ENCODE measurements at regions not wholly inside any gene's neighbourhood (a gene's known extent, or its start where the extent isn't known, plus 50 kb on each side); places are given as distances from the start of the nearest gene placed in this dataset.

GRCh38 chr9:94176608-94177007 lies 82.5 kb upstream of the ZNF169 start:
- peaks cover 34 to 100% (median 36%) of the 10 kb centered on the region in 3 donors for H3K4me1 ChIP-seq
- peaks cover 5 to 31% of the 10 kb centered on the region in 2 donors for H3K36me3 ChIP-seq
- H3K27ac ChIP-seq = peak overlapping the region in 1 of 4 donors; percentile 18

GRCh38 chr9:94178927-94179326 lies 80.2 kb upstream of the ZNF169 start:
- Histone ChIP-seq H3K27me3 (no peaks in the 10 kb centered on the region), H3K36me3 (peaks cover 5 to 48% of the 10 kb centered on the region in 2 donors), H3K9me3 (no peaks in the 10 kb centered on the region), H3K4me1 (peaks cover 22 to 89% (median 24%) of the 10 kb centered on the region in 3 donors), H3K27ac (peak overlapping the region in 2 of 4 donors; percentile 27 to 28), H3K4me3 (no peak overlapping the region)
- ATAC-seq = no peak
- TF ChIP-seq CTCF (IDR thresholded peaks at IDR 0.05) (no peak), EP300 (IDR thresholded peaks at IDR 0.05) (no peak), POLR2AphosphoS5 (IDR thresholded peaks at IDR 0.05) (no peak), POLR2A (IDR thresholded peaks at IDR 0.05) (no peak)
- WGBS, 2 donors (ENCODE audit: low coverage in 1 of 2) = 45 to 67% methylated on average over 1 to 2 of the region's 2 CpGs

More at GRCh38 chr9:94176608-94177007, 82.5 kb upstream of the ZNF169 start:
- TF ChIP-seq POLR2AphosphoS5 (IDR thresholded peaks at IDR 0.05) (no peak), POLR2A (IDR thresholded peaks at IDR 0.05) (no peak), EP300 (IDR thresholded peaks at IDR 0.05) (no peak)
- Histone ChIP-seq H3K9me3 (no peaks in the 10 kb centered on the region), H3K27me3 (no peaks in the 10 kb centered on the region), H3K4me3 (no peak overlapping the region)
- no peak for ATAC-seq

GRCh38 chr9:94181408-94182181 lies 77.5 kb upstream of the ZNF169 start:
- H3K27ac ChIP-seq = peak overlapping the region in 3 of 4 donors; percentile 12 to 41 (median 25)
- peaks cover 4 to 68% (median 9%) of the 10 kb centered on the region in 3 donors for H3K4me1 ChIP-seq
- H3K27me3 ChIP-seq = no peaks in the 10 kb centered on the region
- no peak overlapping the region for H3K4me3 ChIP-seq
- TF ChIP-seq CTCF (IDR thresholded peaks at IDR 0.05) (no peak), POLR2A (IDR thresholded peaks at IDR 0.05) (no peak), POLR2AphosphoS5 (IDR thresholded peaks at IDR 0.05) (no peak), EP300 (IDR thresholded peaks at IDR 0.05) (no peak)
- H3K9me3 ChIP-seq = no peaks in the 10 kb centered on the region
- ATAC-seq = no peak
- peaks cover 3 to 55% of the 10 kb centered on the region in 2 donors for H3K36me3 ChIP-seq
- 53 to 63% methylated on average over 8 of the region's 8 CpGs for WGBS, 2 donors (ENCODE audit: low coverage in 1 of 2)

- WGBS, 2 donors (ENCODE audit: low coverage in 1 of 2) = 81 to 100% methylated on average over 1 to 3 of the region's 3 CpGs
- peaks cover 0 to 46% of the 10 kb centered on the region in 2 donors for H3K36me3 ChIP-seq
- TF ChIP-seq POLR2AphosphoS5 (IDR thresholded peaks at IDR 0.05) = peak; percentile 2
- TF ChIP-seq EP300 (IDR thresholded peaks at IDR 0.05) = no peak
- TF ChIP-seq CTCF (IDR thresholded peaks at IDR 0.05) = no peak
- TF ChIP-seq POLR2A (IDR thresholded peaks at IDR 0.05) = no peak
- H3K4me1 ChIP-seq = peaks cover 0 to 59% (median 2%) of the 10 kb centered on the region in 3 donors
- no peaks in the 10 kb centered on the region for H3K9me3 ChIP-seq
- ATAC-seq = no peak
- no peaks in the 10 kb centered on the region for H3K27me3 ChIP-seq
- peak overlapping the region in 1 of 4 donors; percentile 12 for H3K27ac ChIP-seq
- no peak overlapping the region for H3K4me3 ChIP-seq
These were observed 76.6 kb upstream of the ZNF169 start for GRCh38 chr9:94182532-94182931.

- Histone ChIP-seq H3K9me3 (no peaks in the 10 kb centered on the region), H3K4me3 (no peak overlapping the region), H3K27me3 (no peaks in the 10 kb centered on the region), H3K27ac (peak overlapping the region in 1 of 4 donors; percentile 8), H3K36me3 (peaks cover 0 to 43% of the 10 kb centered on the region in 2 donors), H3K4me1 (peaks cover 0 to 50% (median 2%) of the 10 kb centered on the region in 3 donors)
- WGBS, 2 donors (ENCODE audit: low coverage in 1 of 2) = 68 to 81% methylated on average over 2 to 3 of the region's 5 CpGs
- ATAC-seq = no peak
- no peak for TF ChIP-seq EP300 (IDR thresholded peaks at IDR 0.05)
- TF ChIP-seq CTCF (IDR thresholded peaks at IDR 0.05) = no peak
- no peak for TF ChIP-seq POLR2AphosphoS5 (IDR thresholded peaks at IDR 0.05)
- TF ChIP-seq POLR2A (IDR thresholded peaks at IDR 0.05) = no peak
These were observed 75.7 kb upstream of the ZNF169 start for GRCh38 chr9:94183240-94183999.
